GM23248 (cell line): ENCODE measurements at regions not wholly inside any gene's neighbourhood (a gene's known extent, or its start where the extent isn't known, plus 50 kb on each side); places are given as distances from the start of the nearest gene placed in this dataset.

ENCODE experiments used
- DNase-seq: peaks from one replicate; pipeline ENCODE4 v3.0.0-alpha.2; 2015
- H2AFZ ChIP-seq: fragments of 200-600 bp; sonication (generic); 2 replicates; pipeline ENCODE4 v1.6.1; 2016; ENCODE audit warnings: antibody characterized with exemption
- H3F3A ChIP-seq: fragments of 200-600 bp; sonication (generic); 2 replicates; pipeline ENCODE4 v1.6.1; 2016; ENCODE audit warnings: mild to moderate bottlenecking, antibody characterized with exemption, mixed run types; ENCODE audit not compliant: insufficient read depth
- H3K27ac ChIP-seq: fragments of 200-600 bp; sonication (generic); 2 replicates; pipeline ENCODE4 v1.5.1; 2016; ENCODE audit warnings: mild to moderate bottlenecking
- H3K27me3 ChIP-seq: fragments of 200-600 bp; sonication (generic); replicated peaks from 2 replicates; pipeline ENCODE4 v1.6.1; 2016; ENCODE audit warnings: mild to moderate bottlenecking; ENCODE audit not compliant: insufficient read depth
- H3K36me3 ChIP-seq: fragments of 200-600 bp; sonication (generic); 2 replicates; pipeline ENCODE4 v1.6.1; 2016; ENCODE audit warnings: low read depth, mild to moderate bottlenecking
- H3K4me1 ChIP-seq: fragments of 200-600 bp; sonication (generic); 2 replicates; pipeline ENCODE4 v1.6.1; 2016; ENCODE audit warnings: mild to moderate bottlenecking; ENCODE audit not compliant: insufficient read depth
- H3K4me2 ChIP-seq: fragments of 200-600 bp; sonication (generic); one replicate; pipeline ENCODE4 v1.6.1; 2016; ENCODE audit warnings: mild to moderate bottlenecking; ENCODE audit not compliant: unreplicated experiment
- H3K4me3 ChIP-seq: fragments of 200-600 bp; sonication (generic); 2 replicates; pipeline ENCODE4 v1.5.1; 2016; ENCODE audit warnings: mild to moderate bottlenecking
- H3K79me2 ChIP-seq: fragments of 200-600 bp; sonication (generic); 2 replicates; pipeline ENCODE4 v1.6.1; 2016; ENCODE audit warnings: mild to moderate bottlenecking; ENCODE audit not compliant: insufficient read depth
- H3K9ac ChIP-seq: fragments of 200-600 bp; sonication (generic); 2 replicates; pipeline ENCODE4 v1.6.1; 2016; ENCODE audit warnings: mild to moderate bottlenecking
- H3K9me2 ChIP-seq: fragments of 200-600 bp; sonication (generic); 2 replicates; pipeline ENCODE4 v1.6.1; 2016; ENCODE audit warnings: mixed run types, mild to moderate bottlenecking, moderate library complexity; ENCODE audit not compliant: insufficient read depth
- H3K9me3 ChIP-seq: fragments of 200-600 bp; sonication (generic); one replicate; pipeline ENCODE4 v1.6.1; 2017; ENCODE audit warnings: low read depth
- H4K20me1 ChIP-seq: fragments of 200-600 bp; sonication (generic); 2 replicates; pipeline ENCODE4 v1.6.0; 2016; ENCODE audit not compliant: insufficient read depth
- EZH2 ChIP-seq: fragments of 200-600 bp; sonication (generic); IDR thresholded peaks from 2 replicates; pipeline ENCODE4 v1.6.1; 2018; ENCODE audit warnings: antibody characterized with exemption, mild to moderate bottlenecking; ENCODE audit not compliant: insufficient read depth, poor library complexity, severe bottlenecking
- EZH2phosphoT487 ChIP-seq: fragments of 200-600 bp; sonication (generic); IDR thresholded peaks from 2 replicates; pipeline ENCODE4 v1.6.1; 2018; ENCODE audit warnings: antibody characterized with exemption, moderate library complexity, mild to moderate bottlenecking, low read depth; ENCODE audit not compliant: insufficient read depth
- WGBS, 2 experiments: methylation state at CpG; one replicate each; pipeline ENCODE4 v1.1.6; 2015 to 2017; ENCODE audit warnings: low lambda C conversion rate in 2 of 2, low coverage in 1 of 2; ENCODE audit errors: missing lambda C conversion rate in 2 of 2; 5-methylcytosine and 5-hydroxymethylcytosine counted together
- in situ Hi-C: fragments of 300-500 bp; cut with MboI; formaldehyde crosslinking; loops from 2 replicates; pipeline ENCODE4 v1.15.0; 2020

- Histone ChIP-seq H3K9me2 (no peaks in the 10 kb centered on the region), H3K4me1 (no peaks in the 10 kb centered on the region), H3K79me2 (no peaks in the 10 kb centered on the region), H3K9me3 (no peaks in the 10 kb centered on the region), H3K27ac (no peak overlapping the region), H4K20me1 (no peaks in the 10 kb centered on the region), H3K4me3 (no peak overlapping the region), H2AFZ (no peak overlapping the region), H3K27me3 (no peaks in the 10 kb centered on the region), H3K36me3 (no peaks in the 10 kb centered on the region), H3K4me2 (no peak overlapping the region), H3F3A (no peaks in the 10 kb centered on the region), H3K9ac (no peak overlapping the region)
- DNase-seq = no peak
- TF ChIP-seq EZH2 = no peak
- TF ChIP-seq EZH2phosphoT487 = no peak
- WGBS, 2 experiments = 20 to 25% methylated on average over 17 of the region's 17 CpGs
- in situ Hi-C loops = no loop called here
Observed at GRCh38 chr1:4602462-4603294, 51.7 kb upstream of the AJAP1 start.

GRCh38 chr1:4603295-4604110, 50.9 kb upstream of the AJAP1 start:
- in situ Hi-C loops = no loop called here
- Histone ChIP-seq H3K9ac (no peak overlapping the region), H2AFZ (no peak overlapping the region), H3K27ac (no peak overlapping the region), H3F3A (no peaks in the 10 kb centered on the region), H3K9me3 (no peaks in the 10 kb centered on the region), H3K4me2 (no peak overlapping the region), H3K4me3 (no peak overlapping the region), H3K79me2 (no peaks in the 10 kb centered on the region), H3K36me3 (no peaks in the 10 kb centered on the region), H4K20me1 (no peaks in the 10 kb centered on the region), H3K9me2 (no peaks in the 10 kb centered on the region), H3K4me1 (no peaks in the 10 kb centered on the region), H3K27me3 (no peaks in the 10 kb centered on the region)
- TF ChIP-seq EZH2phosphoT487 = no peak
- no peak for TF ChIP-seq EZH2
- WGBS, 2 experiments = 16 to 18% methylated on average over 16 of the region's 16 CpGs
- DNase-seq = no peak
